ENCODE measurements at regions not wholly inside any gene's neighbourhood (a gene's known extent, or its start where the extent isn't known, plus 50 kb on each side); places are given as distances from the start of the nearest gene placed in this dataset.

- DNase-seq, result no peak
Measured at GRCh38 chr12:83186419-83186818, 499.7 kb downstream of the TMTC2 start.

GRCh38 chr12:83185241-83185640 is 498.5 kb downstream of the TMTC2 start:
- no peak for DNase-seq
